ENCODE measurements at regions not wholly inside any gene's neighbourhood (a gene's known extent, or its start where the extent isn't known, plus 50 kb on each side); places are given as distances from the start of the nearest gene placed in this dataset.

DNA sequence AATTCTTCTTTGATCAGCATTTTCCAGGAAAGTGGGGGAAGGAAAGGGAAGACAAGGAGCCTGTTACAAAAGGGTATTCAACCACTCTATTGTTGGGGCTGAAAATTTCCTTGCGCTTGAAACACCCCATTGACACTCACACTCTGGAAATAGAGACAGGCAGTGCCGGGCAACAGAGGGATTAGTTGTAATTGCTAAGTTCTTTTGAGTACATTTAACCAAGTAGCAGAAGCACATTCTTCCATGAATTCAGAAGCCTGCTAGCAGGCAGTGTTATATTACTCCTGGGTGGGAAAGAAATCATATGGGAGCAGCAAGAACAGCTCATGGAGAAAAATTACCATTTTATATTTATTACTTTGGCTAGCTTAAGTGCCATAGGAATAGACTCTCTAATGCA, 745.5 kb downstream of the C6orf118 start:
- no TSS peak for BruUV-seq (replicated peaks)
- no peaks in the 10 kb centered on the region for H3K27me3 ChIP-seq (ENCODE audit: control insufficient read depth in 2 of 2, insufficient read depth in 2 of 2, low read length in 2 of 2)
- H3K9me1 ChIP-seq (ENCODE audit: control insufficient read depth, insufficient read depth, low read length), result no peaks in the 10 kb centered on the region
- POLR2A ChIA-PET, result no interaction called here
- H2AFZ ChIP-seq (ENCODE audit: low read depth, low read length), result no peak overlapping the region
- H4K20me1 ChIP-seq (replicated peaks; ENCODE audit: control insufficient read depth, insufficient read depth, low read length), result no peaks in the 10 kb centered on the region
- H3K27ac ChIP-seq (ENCODE audit: extremely low read depth, low read depth, low read length), result no peak overlapping the region
- no peaks in the 10 kb centered on the region for H3K9me3 ChIP-seq (replicated peaks; ENCODE audit: control insufficient read depth, insufficient read depth, low read depth, low read length)
- ATAC-seq (no peak), FAIRE-seq (no peak), DNase-seq (ENCODE audit: extremely low read depth in 1 of 4, low spot score in 3 of 4) (no peak)
- intact Hi-C loops (cut with micrococcal nuclease), result no loop called here
- in situ Hi-C loops (cut with MboI), result no loop called here
- no peaks in the 10 kb centered on the region for H3K4me1 ChIP-seq (replicated peaks in 1 of 2; ENCODE audit: control insufficient read depth in 2 of 2, insufficient read depth in 2 of 2, low read length in 2 of 2)
- no peak overlapping the region for H3K9ac ChIP-seq (ENCODE audit: insufficient read depth in 1 of 2, low read depth in 2 of 2, low read length in 2 of 2)
- H3K4me2 ChIP-seq (ENCODE audit: insufficient read depth, low read length), result no peak overlapping the region
- no peaks in the 10 kb centered on the region for H3K36me3 ChIP-seq (ENCODE audit: control insufficient read depth, insufficient read depth, low read length)
- no peaks in the 10 kb centered on the region for H3K79me2 ChIP-seq (ENCODE audit: control insufficient read depth, insufficient read depth, low read length)
- H3K4me3 ChIP-seq, result no peak overlapping the region
- CTCF ChIA-PET (ENCODE audit: low intra/inter-chr PET ratio), result no interaction called here
- WGBS (ENCODE audit: insufficient coverage, low coverage, missing lambda C conversion rate), result 0% methylated on average over 2 of the region's 2 CpGs
- TF ChIP-seq NR2C2 (CRISPR knock-in tag; IDR thresholded peaks at IDR 0.05) (no peak), NR2C2 (tag; IDR thresholded peaks at IDR 0.05) (no peak), ZNF76 (CRISPR knock-in tag; IDR thresholded peaks at IDR 0.05; ENCODE audit: borderline replicate concordance) (no peak), RAD51 (IDR thresholded peaks at IDR 0.05; ENCODE audit: borderline replicate concordance, low read depth) (no peak), ZC3H11A (IDR thresholded peaks at IDR 0.05; ENCODE audit: low read depth, low read length) (no peak), EWSR1 (IDR thresholded peaks at IDR 0.05; ENCODE audit: borderline replicate concordance, low read depth, partially characterized antibody) (no peak), PHF20 (IDR thresholded peaks at IDR 0.05; ENCODE audit: partially characterized antibody) (no peak), ZNF121 (CRISPR knock-in tag; conservative IDR thresholded peaks at IDR 0.05) (no peak), OTX1 (CRISPR knock-in tag; IDR thresholded peaks at IDR 0.05) (no peak), SRF (CRISPR knock-in tag; IDR thresholded peaks at IDR 0.05) (no peak), SNRNP70 (optimal IDR thresholded peaks at IDR 0.05; ENCODE audit: low read depth, low read length) (no peak), CSDE1 (IDR thresholded peaks at IDR 0.05) (no peak), E2F3 (CRISPR knock-in tag; IDR thresholded peaks at IDR 0.05) (no peak), SETDB1 (IDR thresholded peaks at IDR 0.05; ENCODE audit: low read length) (no peak), XRCC4 (IDR thresholded peaks at IDR 0.05; ENCODE audit: extremely low read depth, insufficient read depth, insufficient read length) (no peak)
- TF ChIP-seq, protein P1, sequence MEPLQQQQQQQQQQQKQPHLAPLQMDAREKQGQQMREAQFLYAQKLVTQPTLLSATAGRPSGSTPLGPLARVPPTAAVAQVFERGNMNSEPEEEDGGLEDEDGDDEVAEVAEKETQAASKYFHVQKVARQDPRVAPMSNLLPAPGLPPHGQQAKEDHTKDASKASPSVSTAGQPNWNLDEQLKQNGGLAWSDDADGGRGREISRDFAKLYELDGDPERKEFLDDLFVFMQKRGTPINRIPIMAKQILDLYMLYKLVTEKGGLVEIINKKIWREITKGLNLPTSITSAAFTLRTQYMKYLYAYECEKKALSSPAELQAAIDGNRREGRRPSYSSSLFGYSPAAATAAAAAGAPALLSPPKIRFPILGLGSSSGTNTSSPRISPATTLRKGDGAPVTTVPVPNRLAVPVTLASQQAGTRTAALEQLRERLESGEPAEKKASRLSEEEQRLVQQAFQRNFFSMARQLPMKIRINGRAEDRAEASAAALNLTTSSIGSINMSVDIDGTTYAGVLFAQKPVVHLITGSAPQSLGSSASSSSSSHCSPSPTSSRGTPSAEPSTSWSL (CRISPR knock-in tag; IDR thresholded peaks at IDR 0.05; ENCODE audit: borderline replicate concordance), result no peak
- TF ChIP-seq, protein P2, sequence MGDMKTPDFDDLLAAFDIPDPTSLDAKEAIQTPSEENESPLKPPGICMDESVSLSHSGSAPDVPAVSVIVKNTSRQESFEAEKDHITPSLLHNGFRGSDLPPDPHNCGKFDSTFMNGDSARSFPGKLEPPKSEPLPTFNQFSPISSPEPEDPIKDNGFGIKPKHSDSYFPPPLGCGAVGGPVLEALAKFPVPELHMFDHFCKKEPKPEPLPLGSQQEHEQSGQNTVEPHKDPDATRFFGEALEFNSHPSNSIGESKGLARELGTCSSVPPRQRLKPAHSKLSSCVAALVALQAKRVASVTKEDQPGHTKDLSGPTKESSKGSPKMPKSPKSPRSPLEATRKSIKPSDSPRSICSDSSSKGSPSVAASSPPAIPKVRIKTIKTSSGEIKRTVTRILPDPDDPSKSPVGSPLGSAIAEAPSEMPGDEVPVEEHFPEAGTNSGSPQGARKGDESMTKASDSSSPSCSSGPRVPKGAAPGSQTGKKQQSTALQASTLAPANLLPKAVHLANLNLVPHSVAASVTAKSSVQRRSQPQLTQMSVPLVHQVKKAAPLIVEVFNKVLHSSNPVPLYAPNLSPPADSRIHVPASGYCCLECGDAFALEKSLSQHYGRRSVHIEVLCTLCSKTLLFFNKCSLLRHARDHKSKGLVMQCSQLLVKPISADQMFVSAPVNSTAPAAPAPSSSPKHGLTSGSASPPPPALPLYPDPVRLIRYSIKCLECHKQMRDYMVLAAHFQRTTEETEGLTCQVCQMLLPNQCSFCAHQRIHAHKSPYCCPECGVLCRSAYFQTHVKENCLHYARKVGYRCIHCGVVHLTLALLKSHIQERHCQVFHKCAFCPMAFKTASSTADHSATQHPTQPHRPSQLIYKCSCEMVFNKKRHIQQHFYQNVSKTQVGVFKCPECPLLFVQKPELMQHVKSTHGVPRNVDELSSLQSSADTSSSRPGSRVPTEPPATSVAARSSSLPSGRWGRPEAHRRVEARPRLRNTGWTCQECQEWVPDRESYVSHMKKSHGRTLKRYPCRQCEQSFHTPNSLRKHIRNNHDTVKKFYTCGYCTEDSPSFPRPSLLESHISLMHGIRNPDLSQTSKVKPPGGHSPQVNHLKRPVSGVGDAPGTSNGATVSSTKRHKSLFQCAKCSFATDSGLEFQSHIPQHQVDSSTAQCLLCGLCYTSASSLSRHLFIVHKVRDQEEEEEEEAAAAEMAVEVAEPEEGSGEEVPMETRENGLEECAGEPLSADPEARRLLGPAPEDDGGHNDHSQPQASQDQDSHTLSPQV (IDR thresholded peaks at IDR 0.05), result no peak
- TF ChIP-seq, protein P3, sequence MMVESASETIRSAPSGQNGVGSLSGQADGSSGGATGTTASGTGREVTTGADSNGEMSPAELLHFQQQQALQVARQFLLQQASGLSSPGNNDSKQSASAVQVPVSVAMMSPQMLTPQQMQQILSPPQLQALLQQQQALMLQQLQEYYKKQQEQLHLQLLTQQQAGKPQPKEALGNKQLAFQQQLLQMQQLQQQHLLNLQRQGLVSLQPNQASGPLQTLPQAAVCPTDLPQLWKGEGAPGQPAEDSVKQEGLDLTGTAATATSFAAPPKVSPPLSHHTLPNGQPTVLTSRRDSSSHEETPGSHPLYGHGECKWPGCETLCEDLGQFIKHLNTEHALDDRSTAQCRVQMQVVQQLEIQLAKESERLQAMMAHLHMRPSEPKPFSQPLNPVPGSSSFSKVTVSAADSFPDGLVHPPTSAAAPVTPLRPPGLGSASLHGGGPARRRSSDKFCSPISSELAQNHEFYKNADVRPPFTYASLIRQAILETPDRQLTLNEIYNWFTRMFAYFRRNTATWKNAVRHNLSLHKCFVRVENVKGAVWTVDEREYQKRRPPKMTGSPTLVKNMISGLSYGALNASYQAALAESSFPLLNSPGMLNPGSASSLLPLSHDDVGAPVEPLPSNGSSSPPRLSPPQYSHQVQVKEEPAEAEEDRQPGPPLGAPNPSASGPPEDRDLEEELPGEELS (CRISPR knock-in tag; IDR thresholded peaks at IDR 0.05; ENCODE audit: borderline replicate concordance), result no peak

All from K562 (cell line).